Esophagus squamous epithelium (tissue), 5 donors: ENCODE measurements at regions not wholly inside any gene's neighbourhood (a gene's known extent, or its start where the extent isn't known, plus 50 kb on each side); places are given as distances from the start of the nearest gene placed in this dataset.

Experiments used
- DNase-seq: peaks from one replicate; lab custom pipeline; 2025; lab: John Stamatoyannopoulos, UW
- H3K27ac ChIP-seq, 4 donors: fragments of 200-600 bp; sonication (generic); one replicate each; pipeline ENCODE4 v1.5.1; 2016 to 2019; ENCODE audit warnings: mild to moderate bottlenecking in 1 of 4
- H3K27me3 ChIP-seq, 4 donors: fragments of 200-600 bp; sonication (generic); 1 replicate in 3 of 4; 2 replicates in 1 of 4; pipeline versions ENCODE4 v1.5.1 to v1.6.0; 2017 to 2021; ENCODE audit warnings: antibody characterized with exemption in 1 of 4
- H3K36me3 ChIP-seq, 3 donors: fragments of 200-600 bp; sonication (generic); one replicate each; pipeline ENCODE4 v1.5.1; 2016 to 2019
- H3K4me1 ChIP-seq, 3 donors: fragments of 200-600 bp; sonication (generic); one replicate each; pipeline ENCODE4 v1.5.1; 2017 to 2019
- H3K4me3 ChIP-seq, 4 donors: fragments of 200-600 bp; sonication (generic); 1 replicate in 3 of 4; 2 replicates in 1 of 4; pipeline ENCODE4 v1.5.1; 2016 to 2019; ENCODE audit warnings: mild to moderate bottlenecking in 2 of 4, moderate library complexity in 1 of 4
- H3K9me3 ChIP-seq, 3 donors: fragments of 200-600 bp; sonication (generic); one replicate each; pipeline ENCODE4 v1.5.1; 2016 to 2019
- CTCF ChIP-seq, 6 experiments: fragments of 450-650 bp in 4 of 6; fragments of 200-600 bp in 2 of 6; sonication (generic) in 2 of 6; IDR thresholded peaks; one replicate each; pipeline ENCODE4 v1.5.1; 2016 to 2019; ENCODE audit warnings: antibody characterized with exemption in 6 of 6, mild to moderate bottlenecking in 4 of 6, moderate library complexity in 4 of 6
- POLR2A ChIP-seq, 4 donors: fragments of 450-650 bp; IDR thresholded peaks; one replicate each; pipeline ENCODE4 v1.6.1; 2017; ENCODE audit warnings: antibody characterized with exemption in 4 of 4, mild to moderate bottlenecking in 4 of 4, moderate library complexity in 3 of 4
- WGBS, 2 donors: methylation state at CpG; one replicate each; pipeline ENCODE4 v1.1.5; 2018; 5-methylcytosine and 5-hydroxymethylcytosine counted together
- intact Hi-C: fragments of 100-400 bp; cut with DNase I; formaldehyde crosslinking; loops from one replicate; pipeline ENCODE4 v1.15.0; 2022
- donor health status: DM: yes; HTN: yes; CAD: no.

- H3K36me3 ChIP-seq, result no peaks in the 10 kb centered on the region
- H3K4me1 ChIP-seq, result no peaks in the 10 kb centered on the region
- H3K27me3 ChIP-seq, result no peaks in the 10 kb centered on the region
- intact Hi-C loops, result no loop called here
- peaks cover 0 to 29% (median 5%) of the 10 kb centered on the region in 3 donors for H3K9me3 ChIP-seq
- no peak for TF ChIP-seq POLR2A (IDR thresholded peaks at IDR 0.05)
- no peak for TF ChIP-seq CTCF (IDR thresholded peaks at IDR 0.05)
- no peak overlapping the region for H3K27ac ChIP-seq
- no peak overlapping the region for H3K4me3 ChIP-seq
- WGBS, 2 donors, result 76 to 86% methylated on average over 4 of the region's 4 CpGs
- DNase-seq, result no peak
Observed at GRCh38 chr19:57025491-57025890, 94.3 kb upstream of the USP29 start.

DNA sequence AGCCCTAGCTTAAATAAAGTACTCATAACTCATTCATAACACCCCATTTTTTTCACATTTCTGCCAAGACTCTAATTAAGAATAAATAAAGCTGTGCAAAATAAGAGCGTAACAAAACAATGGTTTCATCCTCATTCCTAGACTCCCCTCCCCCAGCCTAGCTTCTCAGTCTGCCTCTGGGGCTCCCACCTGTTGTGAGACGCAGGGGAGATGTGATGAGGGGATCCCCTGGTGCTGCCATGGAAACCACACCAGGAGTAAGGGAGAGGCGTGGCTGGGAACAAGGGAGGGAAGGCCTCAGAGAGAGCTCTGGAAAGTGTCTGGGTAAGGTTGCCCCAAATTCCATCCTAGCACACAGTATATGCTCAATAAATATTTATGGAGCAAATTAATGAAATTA, 93.3 kb upstream of the USP29 start:
- Histone ChIP-seq H3K36me3 (no peaks in the 10 kb centered on the region), H3K27ac (no peak overlapping the region), H3K27me3 (no peaks in the 10 kb centered on the region), H3K4me1 (no peaks in the 10 kb centered on the region), H3K9me3 (peaks cover 0 to 39% (median 8%) of the 10 kb centered on the region in 3 donors), H3K4me3 (no peak overlapping the region)
- TF ChIP-seq CTCF (IDR thresholded peaks at IDR 0.05), result no peak
- no peak for TF ChIP-seq POLR2A (IDR thresholded peaks at IDR 0.05)
- no peak for DNase-seq
- 61 to 74% methylated on average over 2 to 3 of the region's 3 CpGs for WGBS, 2 donors
- intact Hi-C loops, result no loop called here

GRCh38 chr19:57027360-57027759, 92.4 kb upstream of the USP29 start:
- peaks cover 0 to 48% (median 9%) of the 10 kb centered on the region in 3 donors for H3K9me3 ChIP-seq
- H3K36me3 ChIP-seq, result no peaks in the 10 kb centered on the region
- WGBS, 2 donors, result 48 to 57% methylated on average over 7 of the region's 7 CpGs
- H3K4me3 ChIP-seq, result no peak overlapping the region
- no peak for TF ChIP-seq CTCF (IDR thresholded peaks at IDR 0.05)
- TF ChIP-seq POLR2A (IDR thresholded peaks at IDR 0.05), result no peak
- H3K27ac ChIP-seq, result no peak overlapping the region
- no peaks in the 10 kb centered on the region for H3K27me3 ChIP-seq
- H3K4me1 ChIP-seq, result no peaks in the 10 kb centered on the region
- DNase-seq, result no peak
- intact Hi-C loops, result no loop called here

DNA sequence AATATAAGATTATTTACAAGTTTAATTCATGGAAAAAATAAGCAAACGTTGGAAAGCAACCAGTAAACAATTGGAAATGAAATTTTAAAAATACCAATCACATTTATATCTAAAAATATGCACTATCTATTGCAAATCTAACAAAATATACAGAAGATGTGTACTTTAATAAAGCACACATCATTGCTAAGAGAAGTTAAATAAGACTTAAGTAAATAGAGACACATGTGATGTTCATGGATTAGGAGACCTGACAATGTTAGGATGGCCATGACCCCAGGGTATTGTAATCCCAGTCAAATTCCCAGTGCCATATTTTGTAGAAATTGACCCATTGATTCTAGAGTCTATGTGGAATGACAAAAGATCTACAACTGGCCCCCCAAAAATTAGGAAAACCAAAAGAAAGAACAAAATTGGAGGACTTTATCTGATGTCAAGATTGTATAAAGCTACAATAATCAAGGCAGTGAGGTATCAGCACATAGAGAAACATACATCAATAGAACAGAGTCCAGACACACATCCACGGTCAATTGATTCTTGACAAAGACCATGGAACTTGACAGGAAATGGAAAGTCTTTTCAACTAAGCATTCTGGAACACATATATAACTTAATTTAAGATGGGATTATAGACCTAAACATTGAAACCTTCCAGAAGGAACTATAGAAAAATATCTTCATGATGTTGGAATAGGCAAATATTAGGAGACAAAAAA, 90.8 kb upstream of the USP29 start:
- no peaks in the 10 kb centered on the region for H3K27me3 ChIP-seq
- no peak overlapping the region for H3K4me3 ChIP-seq
- 44 to 48% methylated on average over 2 of the region's 2 CpGs for WGBS, 2 donors
- peaks cover 0 to 63% (median 9%) of the 10 kb centered on the region in 3 donors for H3K9me3 ChIP-seq
- DNase-seq, result no peak
- TF ChIP-seq POLR2A (IDR thresholded peaks at IDR 0.05), result no peak
- no peak for TF ChIP-seq CTCF (IDR thresholded peaks at IDR 0.05)
- H3K36me3 ChIP-seq, result no peaks in the 10 kb centered on the region
- no peaks in the 10 kb centered on the region for H3K4me1 ChIP-seq
- intact Hi-C loops, result no loop called here
- no peak overlapping the region for H3K27ac ChIP-seq

DNA sequence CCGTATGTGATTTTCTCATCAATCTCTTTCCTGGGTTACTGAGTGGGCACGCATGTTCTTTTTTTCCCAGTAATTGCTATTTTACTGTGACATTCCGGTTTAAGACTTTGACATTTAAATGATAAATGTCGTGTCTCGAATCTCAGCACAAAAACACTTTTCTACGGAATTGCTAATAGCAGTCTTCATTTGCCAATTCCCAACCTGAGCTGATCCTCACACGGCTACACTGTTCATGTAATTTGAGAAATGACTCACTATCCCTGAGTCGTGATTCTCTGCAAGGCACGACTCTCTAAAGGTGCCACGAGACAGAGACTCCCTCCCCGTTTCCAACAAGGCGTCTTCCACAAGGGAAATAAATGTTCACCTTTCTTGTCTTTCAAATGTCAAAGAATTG, 88.7 kb upstream of the USP29 start:
- Histone ChIP-seq H3K36me3 (no peaks in the 10 kb centered on the region), H3K4me1 (no peaks in the 10 kb centered on the region), H3K4me3 (no peak overlapping the region), H3K27ac (no peak overlapping the region), H3K9me3 (peaks cover 0 to 63% (median 9%) of the 10 kb centered on the region in 3 donors), H3K27me3 (no peaks in the 10 kb centered on the region)
- no peak for TF ChIP-seq POLR2A (IDR thresholded peaks at IDR 0.05)
- TF ChIP-seq CTCF (IDR thresholded peaks at IDR 0.05), result no peak
- no peak for DNase-seq
- intact Hi-C loops, result no loop called here
- 74 to 81% methylated on average over 12 of the region's 12 CpGs for WGBS, 2 donors
